GM12873 (cell line): ENCODE measurements at regions not wholly inside any gene's neighbourhood (a gene's known extent, or its start where the extent isn't known, plus 50 kb on each side); places are given as distances from the start of the nearest gene placed in this dataset.

Experiments used
- CTCF ChIP-seq: IDR thresholded peaks from 2 replicates; pipeline ENCODE4 v1.5.1; 2012; ENCODE audit warnings: low read depth, mild to moderate bottlenecking, moderate library complexity, low read length, control low read depth; ENCODE audit not compliant: insufficient read depth; ENCODE audit errors: missing control alignments

- TF ChIP-seq CTCF = no peak
Observed at GRCh38 chr1:194474701-194475100, 1288.3 kb upstream of the B3GALT2 start.

- no peak for TF ChIP-seq CTCF
Observed at GRCh38 chr1:194473766-194474165, 1287.4 kb upstream of the B3GALT2 start.

GRCh38 chr1:194469282-194469681, 1282.9 kb upstream of the B3GALT2 start:
- TF ChIP-seq CTCF = no peak

DNA sequence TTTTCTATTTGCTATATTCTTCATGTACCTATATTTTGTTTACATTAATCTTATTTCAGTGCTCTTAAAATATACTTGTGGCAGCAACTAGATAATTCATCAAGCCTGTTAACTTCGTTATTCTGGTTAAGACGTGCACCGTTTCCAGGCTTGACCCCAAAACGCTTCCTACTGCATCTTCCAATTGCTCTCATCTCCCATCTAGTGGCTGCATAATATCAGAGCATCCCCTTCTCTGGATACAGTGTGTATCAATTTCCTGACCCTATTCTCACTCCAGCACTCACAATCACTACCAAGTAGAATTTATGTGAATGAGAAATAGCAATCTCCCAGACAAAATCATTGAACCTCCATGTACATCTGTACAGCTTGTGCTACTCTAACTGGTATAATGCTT, 1280.3 kb upstream of the B3GALT2 start:
- no peak for TF ChIP-seq CTCF

- no peak for TF ChIP-seq CTCF
Observed at GRCh38 chr1:194447636-194448035, 1261.2 kb upstream of the B3GALT2 start.

DNA sequence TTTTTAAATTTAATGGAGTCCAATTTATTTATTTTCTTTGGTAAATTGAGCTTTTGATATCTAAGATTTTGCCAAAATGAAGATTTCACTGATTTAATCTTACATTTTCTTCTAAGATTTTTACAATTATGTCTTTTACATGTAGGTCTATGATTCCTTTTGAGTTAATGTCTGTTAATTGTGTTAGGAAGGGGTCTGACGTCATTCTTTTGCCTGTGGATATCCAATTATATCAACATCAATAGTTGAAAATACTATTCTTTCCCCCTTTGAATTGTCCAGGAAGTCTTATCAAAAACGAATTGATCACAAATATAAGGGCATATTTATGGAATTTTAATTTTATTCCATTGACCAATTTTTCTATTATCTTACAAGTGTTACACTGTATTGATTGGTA, 1258.8 kb upstream of the B3GALT2 start:
- no peak for TF ChIP-seq CTCF

DNA sequence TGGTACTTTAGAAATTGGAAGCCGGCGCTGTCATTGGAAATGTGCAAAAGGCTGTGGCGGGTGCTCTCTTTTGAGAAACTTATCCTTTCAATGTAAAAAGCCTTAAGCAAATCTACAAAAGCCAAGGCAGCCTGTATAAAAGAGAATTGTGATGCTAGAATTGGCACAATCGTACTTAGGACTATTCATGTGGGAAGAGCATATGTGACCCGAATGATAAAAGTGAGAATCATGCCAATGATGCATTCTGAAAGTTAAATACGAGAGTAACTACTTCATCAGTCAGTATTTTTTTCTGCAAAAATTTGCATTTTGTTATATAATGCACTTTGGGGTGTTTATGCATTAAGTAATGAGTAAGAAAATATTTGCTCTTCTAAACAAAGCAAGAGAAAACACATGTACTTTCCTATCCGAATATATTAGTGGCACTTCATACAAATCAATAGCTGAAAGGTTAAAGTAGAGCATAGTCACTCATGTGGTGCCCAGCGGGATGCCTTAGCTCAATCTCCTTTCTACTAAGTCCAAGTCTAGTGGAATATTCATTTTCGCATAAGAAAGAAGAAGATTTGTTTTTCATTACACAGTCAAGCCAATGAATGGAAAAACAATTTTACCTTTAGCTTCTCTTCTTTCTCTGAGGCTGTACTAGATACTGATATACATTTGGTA, 1256.6 kb upstream of the B3GALT2 start:
- no peak for TF ChIP-seq CTCF
